Endometrial microvascular endothelial cells (primary cell): ENCODE measurements at regions not wholly inside any gene's neighbourhood (a gene's known extent, or its start where the extent isn't known, plus 50 kb on each side); places are given as distances from the start of the nearest gene placed in this dataset.

Experiments used
- in situ Hi-C: cut with HindIII; loops from 2 replicates; pipeline ENCODE4 v1.10.0; 2017; ENCODE audit warnings: low sequenced_read_pairs, low pct_unique_long_range_greater_than_20kb; ENCODE audit errors: inconsistent ontology term

GRCh38 chr12:92010853-92011701, 134.6 kb downstream of the BTG1 start:
- in situ Hi-C loops: no loop called here

- in situ Hi-C loops: no loop called here
These were observed 135.3 kb downstream of the BTG1 start for GRCh38 chr12:92010368-92010767.

GRCh38 chr12:92008345-92008744, 137.3 kb downstream of the BTG1 start:
- in situ Hi-C loops: no loop called here

GRCh38 chr12:92007787-92008186, 137.9 kb downstream of the BTG1 start:
- in situ Hi-C loops: no loop called here

- in situ Hi-C loops: no loop called here
These were observed 141.9 kb downstream of the BTG1 start for GRCh38 chr12:92003701-92004100.

GRCh38 chr12:92002673-92003382, 142.8 kb downstream of the BTG1 start:
- in situ Hi-C loops: no loop called here

GRCh38 chr12:92002195-92002649, 143.4 kb downstream of the BTG1 start:
- in situ Hi-C loops: no loop called here

- in situ Hi-C loops: no loop called here
These were observed 145.0 kb downstream of the BTG1 start for GRCh38 chr12:92000597-92000996.

- in situ Hi-C loops: no loop called here
These were observed 145.8 kb downstream of the BTG1 start for GRCh38 chr12:91999823-92000222.

GRCh38 chr12:91998316-91998715, 147.3 kb downstream of the BTG1 start:
- in situ Hi-C loops: no loop called here

- in situ Hi-C loops: no loop called here
These were observed 151.3 kb downstream of the BTG1 start for GRCh38 chr12:91994208-91994797.

GRCh38 chr12:91993287-91994017, 152.2 kb downstream of the BTG1 start:
- in situ Hi-C loops: no loop called here

- in situ Hi-C loops: no loop called here
These were observed 154.1 kb downstream of the BTG1 start for GRCh38 chr12:91991399-91992187.

GRCh38 chr12:91990525-91990924, 155.1 kb downstream of the BTG1 start:
- in situ Hi-C loops: no loop called here

- in situ Hi-C loops: no loop called here
These were observed 156.5 kb downstream of the BTG1 start for GRCh38 chr12:91989143-91989542.

- in situ Hi-C loops: no loop called here
These were observed 157.3 kb downstream of the BTG1 start for GRCh38 chr12:91988086-91988923.

GRCh38 chr12:91986084-91986483, 159.6 kb downstream of the BTG1 start:
- in situ Hi-C loops: no loop called here
